SK-N-SH (cell line): ENCODE measurements at regions not wholly inside any gene's neighbourhood (a gene's known extent, or its start where the extent isn't known, plus 50 kb on each side); places are given as distances from the start of the nearest gene placed in this dataset.

Experiments used
- CTCF ChIA-PET: fragments of 300-600, 350-600 bp; formaldehyde crosslinking; extraction: SDS; loops from one replicate; lab custom pipeline; 2021; lab: Yijun Ruan, JAX
- POLR2A ChIA-PET: fragments of 350-600 bp; sonication (Branson Sonifier 250); formaldehyde crosslinking; extraction: SDS; loops from one replicate; lab custom pipeline; 2020; ENCODE audit warnings: antibody characterized with exemption, inconsistent platforms; lab: Yijun Ruan, JAX
- DNase-seq: peaks from one replicate; pipeline ENCODE4 v3.0.0; 2012
- H2AFZ ChIP-seq: fragments of 200-600 bp; sonication (generic); 2 replicates; pipeline ENCODE4 v1.8.1; 2016; ENCODE audit warnings: antibody characterized with exemption, mild to moderate bottlenecking, low read depth
- H3F3A ChIP-seq: fragments of 200-600 bp; sonication (generic); replicated peaks from 2 replicates; pipeline ENCODE3; 2016; ENCODE audit warnings: antibody characterized with exemption, mild to moderate bottlenecking; ENCODE audit not compliant: insufficient read depth
- H3K27ac ChIP-seq, 2 experiments: fragments of 200-500 bp in 1 of 2; fragments of 200-600 bp in 1 of 2; sonication (Bioruptor generic) in 1 of 2; sonication (generic), shearing (Covaris generic) in 1 of 2; 2 replicates each; pipeline versions ENCODE4 v1.5.1 to v1.6.1; 2014 to 2016; ENCODE audit warnings: low read depth in 2 of 2, inconsistent platforms in 1 of 2, low read length in 1 of 2, mild to moderate bottlenecking in 1 of 2, mixed read lengths in 1 of 2
- H3K27me3 ChIP-seq: fragments of 200-600 bp; sonication (generic), shearing (Covaris generic); 2 replicates; pipeline ENCODE4 v1.6.1; 2016; ENCODE audit warnings: mixed run types; ENCODE audit not compliant: insufficient read depth
- H3K36me3 ChIP-seq, 2 experiments: fragments of 200-500 bp in 1 of 2; fragments of 200-600 bp in 1 of 2; sonication (Bioruptor generic) in 1 of 2; sonication (generic) in 1 of 2; replicated peaks in 1 of 2; 2 replicates each; pipeline versions ENCODE3 to v1.5.1; 2014 to 2016; ENCODE audit warnings: low read length in 1 of 2, mild to moderate bottlenecking in 1 of 2; ENCODE audit not compliant: insufficient read depth in 2 of 2, control insufficient read depth in 1 of 2
- H3K4me1 ChIP-seq, 2 experiments: fragments of 200-500 bp in 1 of 2; fragments of 200-600 bp in 1 of 2; sonication (Bioruptor generic) in 1 of 2; sonication (generic), shearing (Covaris generic) in 1 of 2; 2 replicates each; pipeline versions ENCODE4 v1.5.1 to v1.6.1; 2014 to 2016; ENCODE audit warnings: low read depth in 1 of 2, low read length in 1 of 2, mixed run types in 1 of 2; ENCODE audit not compliant: insufficient read depth in 2 of 2, control insufficient read depth in 1 of 2
- H3K4me2 ChIP-seq: fragments of 200-600 bp; sonication (generic), shearing (Covaris generic); 2 replicates; pipeline ENCODE4 v1.6.1; 2017; ENCODE audit warnings: mixed run types
- H3K4me3 ChIP-seq, 2 experiments: fragments of 200-500 bp in 1 of 2; fragments of 200-600 bp in 1 of 2; sonication (Bioruptor generic) in 1 of 2; sonication (generic), shearing (Covaris generic) in 1 of 2; 2 replicates each; pipeline versions ENCODE4 v1.5.1 to v1.8.1; 2014 to 2016; ENCODE audit warnings: low read depth in 2 of 2, inconsistent platforms in 1 of 2, low read length in 1 of 2, mild to moderate bottlenecking in 1 of 2, mixed read lengths in 1 of 2, moderate library complexity in 1 of 2
- H3K79me2 ChIP-seq: fragments of 200-600 bp; sonication (generic); 2 replicates; pipeline ENCODE4 v1.8.1; 2017; ENCODE audit warnings: mild to moderate bottlenecking; ENCODE audit not compliant: insufficient read depth
- H3K9ac ChIP-seq: fragments of 200-600 bp; sonication (generic); 2 replicates; pipeline ENCODE4 v1.6.1; 2017; ENCODE audit warnings: mixed run types
- H3K9me2 ChIP-seq: fragments of 200-600 bp; sonication (generic); 2 replicates; pipeline ENCODE4 v1.6.1; 2017; ENCODE audit warnings: mixed run types
- H3K9me3 ChIP-seq: fragments of 200-600 bp; sonication (generic); 2 replicates; pipeline ENCODE4 v1.6.1; 2017; ENCODE audit warnings: mixed run types, mild to moderate bottlenecking, moderate library complexity
- H4K20me1 ChIP-seq: fragments of 200-600 bp; sonication (generic); 2 replicates; pipeline ENCODE4 v1.6.1; 2017; ENCODE audit warnings: mild to moderate bottlenecking, mixed run types; ENCODE audit not compliant: insufficient read depth
- ELF1 ChIP-seq: IDR thresholded peaks from 2 replicates; pipeline ENCODE4 v1.4.0; 2012
- FOXJ3 ChIP-seq: sonication (generic); formaldehyde crosslinking; IDR thresholded peaks from 2 replicates; pipeline ENCODE4 v1.5.1; 2020; ENCODE audit warnings: mild to moderate bottlenecking, missing genetic modification reagents
- FOXM1 ChIP-seq: IDR thresholded peaks from 2 replicates; pipeline ENCODE4 v1.4.0; 2012; ENCODE audit warnings: low read depth, mild to moderate bottlenecking
- GABPA ChIP-seq: IDR thresholded peaks from 2 replicates; pipeline ENCODE4 v1.4.0; 2012; ENCODE audit warnings: low read depth, mild to moderate bottlenecking
- GATA2 ChIP-seq: sonication (generic); formaldehyde crosslinking; IDR thresholded peaks from 2 replicates; pipeline ENCODE4 v1.5.0; 2020; ENCODE audit warnings: mild to moderate bottlenecking, missing genetic modification reagents
- MEF2A ChIP-seq: IDR thresholded peaks from 2 replicates; pipeline ENCODE4 v1.4.0; 2012; ENCODE audit warnings: low read depth, borderline replicate concordance
- MXI1 ChIP-seq: IDR thresholded peaks from 2 replicates; pipeline ENCODE4 v1.6.1; 2012; ENCODE audit warnings: mild to moderate bottlenecking, low read depth, low read length, improper control_type of control experiment
- TCF12 ChIP-seq: IDR thresholded peaks from 2 replicates; pipeline ENCODE4 v1.4.0; 2012
- WGBS: methylation state at CpG from one replicate; pipeline ENCODE4 v1.1.6; 2017; ENCODE audit warnings: low lambda C conversion rate; 5-methylcytosine and 5-hydroxymethylcytosine counted together
- TF ChIP-seq, protein P1 (sequence below): IDR thresholded peaks from 2 replicates; pipeline ENCODE4 v1.4.0; 2012; ENCODE audit warnings: low read depth, borderline replicate concordance
- TF ChIP-seq, protein P2 (sequence below): IDR thresholded peaks from 2 replicates; pipeline ENCODE4 v1.4.0; 2012; ENCODE audit warnings: low read depth, borderline replicate concordance
- TF ChIP-seq, protein P3 (sequence below): IDR thresholded peaks from 2 replicates; pipeline ENCODE4 v1.4.0; 2012; ENCODE audit warnings: low read depth
- TF ChIP-seq, protein P4 (sequence below): IDR thresholded peaks from 2 replicates; pipeline ENCODE4; 2012

DNA sequence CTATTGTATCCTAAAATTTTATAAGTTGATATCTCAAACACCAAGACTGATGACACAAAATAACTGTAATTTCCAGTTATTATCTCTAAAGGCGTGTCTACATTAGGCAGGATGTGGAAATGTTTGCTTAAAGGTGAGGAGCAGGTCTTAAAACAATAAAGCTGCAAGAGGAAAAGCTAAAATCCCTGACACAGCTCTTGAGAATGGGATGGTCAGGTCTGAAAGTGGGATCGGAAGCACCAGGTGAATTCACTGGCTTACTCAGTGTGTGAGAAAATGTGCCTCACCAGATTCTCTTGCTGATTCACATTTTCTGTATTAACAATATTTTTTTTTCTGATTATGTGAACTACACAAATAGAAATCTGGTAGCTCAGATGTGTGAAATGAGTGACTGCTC, 421.9 kb upstream of the ADAMTS5 start:
- no peak for DNase-seq
- Histone ChIP-seq H3K9ac (no peak overlapping the region), H3K36me3 (no peaks in the 10 kb centered on the region), H3K27ac (no peak overlapping the region), H3K79me2 (no peaks in the 10 kb centered on the region), H3F3A (no peaks in the 10 kb centered on the region), H3K4me1 (no peaks in the 10 kb centered on the region), H3K27me3 (no peaks in the 10 kb centered on the region), H3K4me3 (no peak overlapping the region), H4K20me1 (no peaks in the 10 kb centered on the region), H2AFZ (no peak overlapping the region), H3K4me2 (no peak overlapping the region), H3K9me2 (no peaks in the 10 kb centered on the region), H3K9me3 (no peaks in the 10 kb centered on the region)
- WGBS = 82% methylated on average over 2 of the region's 2 CpGs
- ChIA-PET CTCF (interaction anchor here (1.3 kb wide), 1 partner anchor 38 kb away, joined by 3 read pairs; no protein-coding TSS in a partner anchor), POLR2A (no interaction called here)
- TF ChIP-seq TCF12 = no peak
- TF ChIP-seq, protein P1, sequence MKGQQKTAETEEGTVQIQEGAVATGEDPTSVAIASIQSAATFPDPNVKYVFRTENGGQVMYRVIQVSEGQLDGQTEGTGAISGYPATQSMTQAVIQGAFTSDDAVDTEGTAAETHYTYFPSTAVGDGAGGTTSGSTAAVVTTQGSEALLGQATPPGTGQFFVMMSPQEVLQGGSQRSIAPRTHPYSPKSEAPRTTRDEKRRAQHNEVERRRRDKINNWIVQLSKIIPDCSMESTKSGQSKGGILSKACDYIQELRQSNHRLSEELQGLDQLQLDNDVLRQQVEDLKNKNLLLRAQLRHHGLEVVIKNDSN = no peak
- no peak for TF ChIP-seq GATA2
- TF ChIP-seq MXI1 = no peak
- no peak for TF ChIP-seq FOXM1
- no peak for TF ChIP-seq FOXJ3 (CRISPR knock-in tag)
- TF ChIP-seq MEF2A = no peak
- no peak for TF ChIP-seq GABPA
- TF ChIP-seq, protein P2, sequence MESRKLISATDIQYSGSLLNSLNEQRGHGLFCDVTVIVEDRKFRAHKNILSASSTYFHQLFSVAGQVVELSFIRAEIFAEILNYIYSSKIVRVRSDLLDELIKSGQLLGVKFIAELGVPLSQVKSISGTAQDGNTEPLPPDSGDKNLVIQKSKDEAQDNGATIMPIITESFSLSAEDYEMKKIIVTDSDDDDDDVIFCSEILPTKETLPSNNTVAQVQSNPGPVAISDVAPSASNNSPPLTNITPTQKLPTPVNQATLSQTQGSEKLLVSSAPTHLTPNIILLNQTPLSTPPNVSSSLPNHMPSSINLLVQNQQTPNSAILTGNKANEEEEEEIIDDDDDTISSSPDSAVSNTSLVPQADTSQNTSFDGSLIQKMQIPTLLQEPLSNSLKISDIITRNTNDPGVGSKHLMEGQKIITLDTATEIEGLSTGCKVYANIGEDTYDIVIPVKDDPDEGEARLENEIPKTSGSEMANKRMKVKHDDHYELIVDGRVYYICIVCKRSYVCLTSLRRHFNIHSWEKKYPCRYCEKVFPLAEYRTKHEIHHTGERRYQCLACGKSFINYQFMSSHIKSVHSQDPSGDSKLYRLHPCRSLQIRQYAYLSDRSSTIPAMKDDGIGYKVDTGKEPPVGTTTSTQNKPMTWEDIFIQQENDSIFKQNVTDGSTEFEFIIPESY = no peak
- TF ChIP-seq, protein P3, sequence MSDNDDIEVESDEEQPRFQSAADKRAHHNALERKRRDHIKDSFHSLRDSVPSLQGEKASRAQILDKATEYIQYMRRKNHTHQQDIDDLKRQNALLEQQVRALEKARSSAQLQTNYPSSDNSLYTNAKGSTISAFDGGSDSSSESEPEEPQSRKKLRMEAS = no peak
- no peak for TF ChIP-seq ELF1

DNA sequence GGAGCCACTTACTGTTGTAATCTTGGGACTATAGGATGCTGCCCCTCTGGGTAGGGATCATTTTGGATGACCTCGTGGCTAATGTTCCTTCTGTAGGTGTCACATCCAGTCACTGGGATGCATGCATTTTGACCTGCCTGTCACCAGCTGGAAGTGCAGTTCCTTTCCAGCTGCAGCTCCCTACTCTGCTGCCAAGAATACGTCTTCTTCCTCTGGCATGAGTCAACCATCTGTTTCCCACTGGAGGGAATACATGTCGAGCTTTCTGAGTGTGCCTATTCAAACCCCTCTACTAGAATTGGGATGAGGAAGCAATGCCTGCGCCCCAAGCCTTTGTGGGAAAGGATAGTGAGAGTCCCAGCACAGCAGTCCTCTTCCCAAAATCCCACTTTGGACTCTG, 415.5 kb upstream of the ADAMTS5 start:
- H3K36me3 ChIP-seq = no peaks in the 10 kb centered on the region
- no peak overlapping the region for H3K27ac ChIP-seq
- ChIA-PET POLR2A (no interaction called here), CTCF (no interaction called here)
- H3K9ac ChIP-seq = no peak overlapping the region
- H3F3A ChIP-seq = no peaks in the 10 kb centered on the region
- H3K4me2 ChIP-seq = no peak overlapping the region
- no peak for DNase-seq
- no peaks in the 10 kb centered on the region for H4K20me1 ChIP-seq
- H3K27me3 ChIP-seq = no peaks in the 10 kb centered on the region
- H3K4me3 ChIP-seq = no peak overlapping the region
- H3K9me2 ChIP-seq = no peaks in the 10 kb centered on the region
- no peak overlapping the region for H2AFZ ChIP-seq
- no peaks in the 10 kb centered on the region for H3K9me3 ChIP-seq
- no peaks in the 10 kb centered on the region for H3K79me2 ChIP-seq
- no peaks in the 10 kb centered on the region for H3K4me1 ChIP-seq
- whole genome bisulfite sequencing = 64% methylated on average over 4 of the region's 4 CpGs
- TF ChIP-seq, protein P4, sequence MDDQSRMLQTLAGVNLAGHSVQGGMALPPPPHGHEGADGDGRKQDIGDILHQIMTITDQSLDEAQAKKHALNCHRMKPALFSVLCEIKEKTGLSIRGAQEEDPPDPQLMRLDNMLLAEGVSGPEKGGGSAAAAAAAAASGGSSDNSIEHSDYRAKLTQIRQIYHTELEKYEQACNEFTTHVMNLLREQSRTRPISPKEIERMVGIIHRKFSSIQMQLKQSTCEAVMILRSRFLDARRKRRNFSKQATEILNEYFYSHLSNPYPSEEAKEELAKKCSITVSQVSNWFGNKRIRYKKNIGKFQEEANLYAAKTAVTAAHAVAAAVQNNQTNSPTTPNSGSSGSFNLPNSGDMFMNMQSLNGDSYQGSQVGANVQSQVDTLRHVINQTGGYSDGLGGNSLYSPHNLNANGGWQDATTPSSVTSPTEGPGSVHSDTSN = no peak
- TF ChIP-seq FOXM1 = no peak
- TF ChIP-seq, all 33 proteins: peak for 0
